ENCODE measurements at regions not wholly inside any gene's neighbourhood (a gene's known extent, or its start where the extent isn't known, plus 50 kb on each side); places are given as distances from the start of the nearest gene placed in this dataset.

- no peak for DNase-seq (ENCODE audit: low read depth)
These were observed 462.0 kb downstream of the HS3ST3B1 start for GRCh38 chr17:14762736-14763479.

GRCh38 chr17:14760719-14761411, 460.0 kb downstream of the HS3ST3B1 start:
- DNase-seq (ENCODE audit: low read depth), result no peak

GRCh38 chr17:14760212-14760611, 459.3 kb downstream of the HS3ST3B1 start:
- DNase-seq (ENCODE audit: low read depth), result no peak

GRCh38 chr17:14759325-14759724, 458.4 kb downstream of the HS3ST3B1 start:
- DNase-seq (ENCODE audit: low read depth), result no peak

- DNase-seq (ENCODE audit: low read depth), result no peak
These were observed 455.6 kb downstream of the HS3ST3B1 start for GRCh38 chr17:14756479-14756878.

- DNase-seq (ENCODE audit: low read depth), result no peak
These were observed 454.1 kb downstream of the HS3ST3B1 start for GRCh38 chr17:14755002-14755401.

GRCh38 chr17:14753383-14753782, 452.5 kb downstream of the HS3ST3B1 start:
- DNase-seq (ENCODE audit: low read depth), result no peak

GRCh38 chr17:14752011-14752410, 451.1 kb downstream of the HS3ST3B1 start:
- no peak for DNase-seq (ENCODE audit: low read depth)

GRCh38 chr17:14750866-14751265, 450.0 kb downstream of the HS3ST3B1 start:
- DNase-seq (ENCODE audit: low read depth), result no peak

GRCh38 chr17:14749269-14749668, 448.4 kb downstream of the HS3ST3B1 start:
- DNase-seq (ENCODE audit: low read depth), result no peak

GRCh38 chr17:14748036-14748710, 447.3 kb downstream of the HS3ST3B1 start:
- no peak for DNase-seq (ENCODE audit: low read depth)

GRCh38 chr17:14747603-14747950, 446.7 kb downstream of the HS3ST3B1 start:
- DNase-seq (ENCODE audit: low read depth), result no peak

- DNase-seq (ENCODE audit: low read depth), result no peak
These were observed 446.1 kb downstream of the HS3ST3B1 start for GRCh38 chr17:14746822-14747602.

GRCh38 chr17:14745541-14745940, 444.7 kb downstream of the HS3ST3B1 start:
- no peak for DNase-seq (ENCODE audit: low read depth)

GRCh38 chr17:14744761-14745473, 444.0 kb downstream of the HS3ST3B1 start:
- DNase-seq (ENCODE audit: low read depth), result no peak

GRCh38 chr17:14741491-14741890, 440.6 kb downstream of the HS3ST3B1 start:
- no peak for DNase-seq (ENCODE audit: low read depth)

GRCh38 chr17:14739656-14740431, 439.0 kb downstream of the HS3ST3B1 start:
- DNase-seq (ENCODE audit: low read depth), result no peak

GRCh38 chr17:14738652-14738988, 437.7 kb downstream of the HS3ST3B1 start:
- DNase-seq (ENCODE audit: low read depth), result no peak

GRCh38 chr17:14737984-14738651, 437.2 kb downstream of the HS3ST3B1 start:
- no peak for DNase-seq (ENCODE audit: low read depth)

- DNase-seq (ENCODE audit: low read depth), result no peak
These were observed 435.8 kb downstream of the HS3ST3B1 start for GRCh38 chr17:14736631-14737030.

Measured in T follicular helper cell (primary cell).